ENCODE measurements at regions not wholly inside any gene's neighbourhood (a gene's known extent, or its start where the extent isn't known, plus 50 kb on each side); places are given as distances from the start of the nearest gene placed in this dataset.

DNA sequence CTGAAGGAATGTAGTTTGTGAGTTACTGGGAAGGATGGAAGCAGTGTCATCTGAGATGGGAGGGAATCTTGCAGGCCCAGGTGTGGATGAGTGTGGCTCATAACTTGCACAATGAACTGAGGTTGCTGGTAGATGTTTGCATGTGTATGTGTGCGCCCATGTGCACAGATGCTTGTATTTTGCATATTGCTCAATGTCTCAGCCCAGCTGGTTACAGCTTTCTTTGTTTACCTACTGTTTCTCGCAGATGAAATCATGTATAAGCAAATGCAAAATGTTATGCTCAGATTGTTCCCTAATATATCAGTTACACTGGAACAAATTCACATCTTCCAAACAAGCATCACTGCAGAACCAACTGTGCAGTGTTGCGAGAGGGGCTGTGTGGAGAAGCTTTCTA, 452.2 kb upstream of the EEF2KMT start:
- DNase-seq (ENCODE audit: low read depth in 2 of 2): no peak

DNA sequence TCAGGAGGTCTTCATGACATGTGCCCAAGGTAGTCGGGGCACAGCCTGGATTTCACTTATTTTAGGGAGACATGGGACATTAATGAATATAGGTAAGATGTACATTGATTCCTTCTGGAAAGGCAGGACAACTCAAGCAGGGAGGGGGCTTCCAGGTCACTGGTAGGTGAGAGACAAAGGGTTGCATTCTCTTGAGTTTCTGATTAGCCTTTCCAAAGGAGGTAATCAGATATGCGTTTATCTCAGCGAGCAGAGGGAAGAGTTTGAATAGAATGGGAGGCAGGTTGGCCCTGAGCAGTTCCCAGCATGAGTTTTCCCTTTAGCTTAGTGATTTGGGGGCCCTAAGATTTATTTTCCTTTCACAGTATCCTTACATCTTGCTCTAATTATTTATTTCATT, 443.8 kb upstream of the EEF2KMT start:
- DNase-seq (ENCODE audit: low read depth in 2 of 2): no peak

DNA sequence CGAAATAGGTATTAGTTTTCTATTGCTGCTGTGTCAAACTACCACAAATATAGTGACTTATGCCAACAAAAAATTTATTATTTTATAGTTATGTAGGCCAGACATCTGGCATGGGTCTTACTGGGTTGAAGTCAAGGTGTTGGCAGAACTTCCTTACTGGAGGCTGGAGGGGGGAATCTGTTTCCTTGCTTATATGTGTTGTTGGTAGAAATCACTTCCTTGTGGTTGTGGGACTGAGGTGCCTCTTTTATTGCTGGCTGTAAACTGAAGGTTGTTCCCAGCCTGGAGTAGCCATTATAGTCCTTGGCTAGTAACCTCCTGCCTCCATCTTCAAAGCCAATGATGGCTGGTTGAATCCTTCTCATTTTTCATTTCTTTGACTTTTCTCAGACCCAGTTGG, 439.8 kb upstream of the EEF2KMT start:
- DNase-seq (ENCODE audit: low read depth in 2 of 2): no peak

DNA sequence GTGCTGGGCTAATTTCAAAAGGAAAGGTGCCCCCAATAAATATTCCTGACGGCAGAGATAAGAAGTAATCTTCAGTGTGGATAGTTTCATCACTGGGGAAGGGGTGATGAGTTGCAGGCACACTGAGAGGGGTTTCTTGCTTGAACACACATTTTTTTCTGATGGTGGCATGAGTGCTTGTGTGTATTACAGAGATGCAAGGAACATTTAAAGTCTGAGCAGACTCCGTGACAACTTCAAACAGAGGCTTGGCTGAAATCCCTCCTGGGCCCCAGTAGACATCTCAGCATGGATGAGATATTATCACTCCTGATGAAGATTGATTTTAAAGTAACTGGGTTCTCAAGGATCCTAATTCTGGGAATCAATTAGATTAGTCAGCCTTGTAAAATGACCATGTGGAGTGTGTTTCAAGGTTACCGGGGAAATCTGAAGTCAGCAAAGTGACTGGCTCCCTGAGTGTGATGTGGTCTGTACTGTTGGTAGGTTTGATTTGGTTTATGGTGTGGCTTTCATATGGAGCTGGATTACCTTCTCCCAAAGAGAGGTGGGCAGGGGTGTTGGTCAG, 435.8 kb upstream of the EEF2KMT start:
- DNase-seq (ENCODE audit: low read depth in 2 of 2): no peak

DNA sequence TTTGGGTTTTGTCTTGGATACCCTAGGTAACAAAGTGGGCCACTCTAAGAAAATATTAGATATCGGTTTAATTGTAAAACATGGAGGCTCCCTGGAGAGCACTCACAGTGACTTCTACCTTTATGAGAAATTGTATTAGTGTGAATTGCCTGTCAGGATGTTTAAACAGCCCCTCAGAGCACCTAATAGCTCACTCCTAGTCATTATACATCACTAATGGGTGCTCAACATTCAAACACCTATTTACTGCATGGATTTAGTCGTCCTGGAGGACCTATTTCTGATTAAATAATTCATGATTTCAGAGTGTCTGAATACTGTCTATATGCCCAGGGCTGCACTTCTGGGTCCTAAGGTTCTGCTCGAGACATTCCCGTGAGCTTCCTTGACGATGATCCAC, 430.2 kb upstream of the EEF2KMT start:
- DNase-seq (ENCODE audit: low read depth in 2 of 2): no peak

DNA sequence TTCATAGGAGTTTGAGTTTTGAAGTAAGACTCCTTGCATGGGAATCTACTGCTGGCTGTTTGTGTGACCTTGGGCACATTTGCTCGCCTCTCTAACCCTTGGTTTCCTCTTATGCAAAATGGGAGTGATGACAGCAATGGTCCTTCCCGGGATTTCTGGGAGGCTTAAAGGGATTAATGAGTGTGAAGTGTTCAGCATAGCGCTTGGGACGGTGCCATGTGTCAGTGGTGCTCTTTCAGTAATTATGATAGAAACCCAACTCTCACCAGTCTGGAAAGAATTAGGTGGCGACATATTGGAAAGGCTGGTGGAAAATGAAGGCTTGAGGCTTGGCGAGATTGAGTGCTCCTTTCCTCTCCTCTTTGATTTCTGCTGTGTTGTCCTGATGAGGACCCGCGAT, 429.2 kb upstream of the EEF2KMT start:
- no peak for DNase-seq (ENCODE audit: low read depth in 2 of 2)

DNA sequence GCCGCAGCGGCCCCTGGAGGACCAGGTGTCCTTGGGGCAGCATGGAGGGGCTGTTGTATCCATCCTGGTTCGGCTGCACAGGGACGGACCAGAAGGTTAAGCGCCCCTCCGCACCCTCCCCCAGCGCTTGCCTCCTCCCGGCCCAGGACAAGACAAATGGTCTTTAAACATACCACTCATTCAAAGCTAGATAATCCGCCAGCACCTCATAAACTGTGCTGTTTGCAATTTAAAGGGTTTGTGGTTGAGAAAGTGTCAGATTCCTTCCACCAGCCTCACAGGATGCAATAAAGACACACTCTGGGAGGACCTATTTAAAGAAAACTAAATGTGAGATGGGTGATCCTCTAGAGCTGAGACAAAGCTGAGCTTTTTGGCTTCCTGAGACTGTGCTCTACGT, 426.2 kb upstream of the EEF2KMT start:
- DNase-seq (ENCODE audit: low read depth in 2 of 2): no peak

DNA sequence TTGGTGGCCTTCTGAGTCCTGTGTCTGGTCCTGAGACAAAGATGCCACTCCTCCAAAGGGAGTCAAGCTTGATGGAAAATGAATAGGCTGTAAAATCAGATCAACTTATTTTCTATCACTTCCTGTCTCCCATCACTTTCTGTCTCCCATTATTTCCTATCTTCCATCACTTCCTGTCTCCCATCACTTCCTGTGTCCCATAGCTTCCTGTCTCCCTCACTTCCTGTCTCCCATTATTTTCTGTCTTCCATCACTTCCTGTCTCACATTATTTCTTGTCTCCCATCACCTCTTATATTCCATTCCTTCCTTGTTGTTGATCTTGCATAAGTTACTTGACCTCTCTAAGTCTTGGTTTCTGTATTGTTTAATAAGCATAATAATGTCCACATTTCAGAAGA, 418.5 kb upstream of the EEF2KMT start:
- no peak for DNase-seq (ENCODE audit: low read depth in 2 of 2)

DNA sequence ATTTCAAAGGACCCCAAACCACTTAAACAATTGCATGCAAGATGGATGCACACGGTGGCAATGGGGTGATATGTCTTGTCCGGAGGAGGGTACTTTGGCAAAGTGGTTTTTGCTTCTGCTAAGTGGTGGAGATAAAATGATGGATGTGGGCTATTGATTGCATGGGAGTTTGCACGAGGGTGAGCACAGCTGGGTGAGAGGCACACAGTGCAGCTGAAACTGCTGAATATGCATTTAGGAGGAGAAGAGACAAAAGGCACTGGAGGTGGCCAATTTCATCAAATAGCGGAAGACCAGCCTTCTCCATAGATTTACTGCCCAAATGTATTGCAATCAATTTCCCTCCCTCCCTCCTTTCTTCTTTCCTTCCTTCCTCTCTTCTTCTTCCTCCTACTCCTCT, 414.4 kb upstream of the EEF2KMT start:
- no peak for DNase-seq (ENCODE audit: low read depth in 2 of 2)

DNA sequence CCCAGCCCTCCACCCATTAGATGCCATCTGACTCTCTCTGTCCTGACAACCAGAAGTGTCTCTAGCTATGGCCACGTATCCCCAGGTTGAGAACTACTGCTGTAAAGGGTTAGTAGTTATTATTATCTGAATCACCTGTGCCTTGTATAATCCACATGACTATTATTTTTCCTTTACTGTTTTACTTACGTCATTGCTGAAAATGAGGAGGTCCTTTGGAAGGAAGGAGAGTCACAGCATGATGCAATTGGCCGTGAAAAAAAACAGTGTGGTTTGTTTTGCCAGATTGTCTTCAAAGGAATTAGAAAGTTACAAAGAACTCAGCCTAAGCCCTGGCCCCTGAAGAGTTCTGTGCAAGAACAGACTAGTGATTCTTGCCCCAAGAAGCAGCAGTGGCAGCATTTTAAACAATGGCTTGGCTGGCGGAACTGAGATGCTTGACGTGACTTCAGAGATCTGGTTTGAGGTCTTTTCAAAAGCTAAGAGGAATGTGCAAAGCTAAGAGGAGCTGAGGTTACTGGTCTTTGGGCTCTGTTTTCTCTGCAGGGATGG, 413.3 kb upstream of the EEF2KMT start:
- DNase-seq (ENCODE audit: low read depth in 2 of 2): no peak

DNA sequence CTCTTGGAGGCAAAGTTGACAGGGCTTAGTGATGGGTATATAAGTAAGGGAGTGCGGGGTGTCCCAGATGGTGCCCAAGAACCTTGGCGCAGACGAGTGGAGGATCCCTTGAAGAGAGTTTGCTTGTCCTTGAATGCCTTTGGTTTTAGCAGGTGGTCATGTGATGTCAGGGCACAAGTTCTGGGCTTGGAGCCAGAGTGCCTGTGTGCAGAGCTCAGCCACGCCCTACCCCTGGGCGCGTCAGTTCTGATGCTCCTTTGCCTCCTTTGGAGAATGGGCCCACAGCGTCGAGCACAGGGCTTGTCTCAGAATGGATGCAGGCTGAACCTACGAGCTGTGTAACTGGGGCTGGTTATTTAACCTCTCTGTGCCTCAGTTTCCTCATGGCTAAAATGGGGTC, 412.2 kb upstream of the EEF2KMT start:
- DNase-seq (ENCODE audit: low read depth in 2 of 2): no peak

DNA sequence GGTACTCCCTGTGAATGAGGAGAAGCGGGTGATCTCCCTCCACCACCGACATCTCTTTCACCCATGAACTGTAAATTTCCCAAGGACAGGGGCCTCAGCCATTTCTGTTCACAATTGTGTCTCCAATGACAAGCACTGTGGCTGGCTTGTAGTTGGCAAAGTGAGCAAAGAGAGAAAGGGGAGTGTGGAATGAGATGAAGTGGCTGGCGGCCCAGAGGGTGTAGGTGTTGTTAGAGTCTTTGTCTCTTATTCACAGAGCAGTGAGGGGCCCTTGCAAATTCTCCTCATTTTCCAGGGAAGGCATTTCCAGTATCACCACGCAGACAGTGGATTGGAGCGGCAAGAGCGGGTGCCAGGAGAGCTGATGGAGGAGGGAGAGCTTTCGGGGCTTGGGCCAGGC, 411.7 kb upstream of the EEF2KMT start:
- DNase-seq (ENCODE audit: low read depth in 2 of 2): no peak

DNA sequence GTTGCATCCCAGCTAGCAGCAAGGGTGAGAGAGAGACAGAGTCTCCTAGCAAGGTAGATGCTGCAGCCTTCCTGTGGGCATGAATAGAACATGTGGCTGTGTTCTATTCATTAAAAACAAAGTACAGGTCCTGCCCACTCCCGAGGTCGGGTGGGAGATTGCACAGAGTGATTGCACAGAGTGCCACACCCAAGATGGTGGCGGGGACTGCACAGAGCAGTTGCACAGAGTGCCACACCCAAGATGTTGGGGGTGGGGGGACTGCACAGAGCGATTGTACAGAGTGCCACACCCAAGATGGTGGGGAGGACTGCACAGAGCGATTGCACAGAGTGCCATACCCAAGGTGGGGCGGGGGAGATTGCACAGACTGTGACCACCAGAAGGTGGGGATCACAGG, 410.8 kb upstream of the EEF2KMT start:
- DNase-seq (ENCODE audit: low read depth in 2 of 2): no peak

DNA sequence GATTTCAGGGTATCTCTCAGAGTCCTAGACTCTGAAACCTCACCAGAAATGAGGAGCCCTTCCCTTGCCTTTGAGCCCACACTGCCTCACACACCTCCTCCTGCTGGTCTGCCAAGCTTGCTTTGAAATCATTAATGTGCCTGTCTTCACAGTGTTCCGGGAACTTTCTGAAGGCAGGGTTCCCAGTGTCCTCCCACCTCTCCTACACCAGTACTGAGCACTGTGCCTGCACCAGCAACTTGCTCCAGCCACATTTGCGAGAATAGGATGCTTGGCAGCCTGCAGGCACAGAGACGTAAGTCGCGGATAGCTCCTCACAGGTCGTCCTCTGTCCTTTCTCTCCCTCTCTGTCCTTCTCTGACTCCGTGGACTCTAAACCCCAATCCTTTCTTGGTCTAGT, 408.4 kb upstream of the EEF2KMT start:
- DNase-seq (ENCODE audit: low read depth in 2 of 2): no peak

DNA sequence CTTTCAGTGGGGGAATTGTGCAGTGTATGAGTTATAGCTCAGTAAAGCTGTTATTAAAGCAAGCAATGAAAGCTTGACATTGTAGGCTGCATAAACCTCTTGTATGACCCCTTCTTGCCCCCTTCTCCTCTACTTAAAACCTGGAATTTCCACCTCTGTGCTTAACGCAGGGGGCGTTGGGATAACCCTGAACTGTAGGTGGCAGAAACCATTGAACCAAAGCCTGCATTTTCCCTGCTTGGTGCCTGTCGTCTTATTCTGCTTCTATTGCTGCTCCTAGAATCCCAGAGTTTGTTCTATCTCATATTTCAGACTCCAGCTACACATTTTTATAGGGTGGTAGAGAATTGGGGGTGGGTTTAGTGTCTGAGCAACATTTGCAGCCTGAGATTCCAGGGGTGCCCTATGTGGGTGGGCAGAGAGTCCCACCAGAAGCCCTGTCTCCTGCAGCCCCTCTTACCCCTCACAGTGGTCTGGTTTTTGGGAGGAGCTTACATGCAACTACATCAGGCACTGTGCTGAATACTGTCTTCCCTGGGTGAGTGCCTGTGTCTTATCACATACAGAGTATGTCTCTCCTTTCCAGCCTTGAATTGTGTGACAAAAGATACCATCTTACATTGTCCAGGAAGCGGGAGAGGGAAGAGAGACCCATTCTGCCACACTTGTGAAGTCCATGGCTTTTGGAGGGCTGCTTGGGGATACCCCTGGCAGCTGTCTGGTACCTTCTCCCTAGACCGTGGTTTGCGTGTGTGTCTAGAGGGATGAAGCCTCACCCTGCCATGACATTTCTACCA, 407.7 kb upstream of the EEF2KMT start:
- DNase-seq (ENCODE audit: low read depth in 2 of 2): no peak

DNA sequence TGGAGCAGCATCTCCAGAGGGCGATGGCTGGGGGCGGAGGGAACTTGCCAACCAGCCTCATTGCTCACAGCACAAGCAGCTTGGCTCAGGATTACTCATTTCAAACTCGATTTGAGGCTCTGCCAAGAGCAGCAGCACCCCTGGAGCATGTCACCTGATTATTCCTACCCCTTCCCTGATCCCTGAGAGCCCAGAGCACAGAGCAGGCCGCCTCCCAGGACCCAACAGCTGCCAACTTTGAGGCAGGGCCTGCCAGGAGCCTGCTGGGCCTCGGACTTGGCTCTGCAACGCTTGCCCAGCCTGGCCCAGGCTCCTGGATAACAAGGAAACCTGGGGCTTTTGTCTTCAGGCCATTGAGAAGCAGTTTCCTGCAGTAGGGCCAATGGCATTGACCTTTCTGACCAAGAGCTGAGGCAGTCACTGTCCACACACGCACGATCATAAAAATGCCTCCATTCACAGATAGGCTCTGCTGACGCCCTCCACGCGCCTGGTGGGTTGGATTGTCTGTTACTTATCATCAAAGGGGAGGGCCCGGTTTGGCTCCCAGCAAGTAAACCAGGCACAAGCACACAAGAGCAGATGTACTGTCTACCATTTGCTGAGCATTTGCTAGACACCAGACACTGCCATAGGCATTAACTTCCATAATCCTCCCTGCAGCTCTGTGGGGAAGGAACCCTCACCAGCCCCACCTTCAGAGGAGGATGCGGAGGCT, 406.6 kb upstream of the EEF2KMT start:
- no peak for DNase-seq (ENCODE audit: low read depth in 2 of 2)

DNA sequence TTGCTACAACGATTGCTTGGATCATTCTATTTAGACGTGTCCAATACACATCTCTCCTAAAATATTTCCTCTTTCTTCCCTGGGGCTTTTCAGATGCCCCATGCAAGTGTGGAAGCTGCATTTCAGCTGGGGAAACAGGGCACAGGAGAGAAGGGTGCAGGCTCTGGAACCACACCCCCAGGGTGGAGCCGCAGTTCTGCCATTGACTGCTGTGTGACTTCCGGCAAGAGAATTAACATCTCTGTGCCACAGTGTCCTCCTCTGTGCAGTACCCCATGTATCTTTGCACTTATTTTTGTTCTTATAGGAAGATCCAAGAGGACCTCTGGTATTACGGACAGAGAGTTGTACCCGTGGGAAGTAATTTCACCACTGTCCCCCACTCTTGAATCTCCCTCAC, 405.3 kb upstream of the EEF2KMT start:
- no peak for DNase-seq (ENCODE audit: low read depth in 2 of 2)

DNA sequence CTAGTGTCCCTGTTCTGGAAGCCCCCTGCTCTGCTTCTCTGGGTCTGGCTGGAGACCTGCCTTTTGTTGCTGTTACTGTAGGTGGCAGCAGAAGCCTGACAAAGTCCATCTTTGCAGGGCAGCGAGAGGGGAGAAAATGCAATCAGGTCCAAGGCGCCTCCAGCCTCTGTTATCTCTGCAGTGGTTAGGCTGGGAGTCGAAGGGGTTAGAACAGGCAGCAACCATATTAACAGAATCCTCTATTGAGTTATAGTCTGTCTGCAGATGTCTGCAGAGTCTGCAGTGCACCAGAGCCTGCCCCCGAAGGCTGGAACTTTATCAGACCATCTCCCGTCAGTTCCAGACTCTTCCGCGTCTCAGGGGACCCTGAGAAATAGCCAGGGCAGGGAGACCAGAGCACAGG, 404.9 kb upstream of the EEF2KMT start:
- DNase-seq (ENCODE audit: low read depth in 2 of 2): no peak

DNA sequence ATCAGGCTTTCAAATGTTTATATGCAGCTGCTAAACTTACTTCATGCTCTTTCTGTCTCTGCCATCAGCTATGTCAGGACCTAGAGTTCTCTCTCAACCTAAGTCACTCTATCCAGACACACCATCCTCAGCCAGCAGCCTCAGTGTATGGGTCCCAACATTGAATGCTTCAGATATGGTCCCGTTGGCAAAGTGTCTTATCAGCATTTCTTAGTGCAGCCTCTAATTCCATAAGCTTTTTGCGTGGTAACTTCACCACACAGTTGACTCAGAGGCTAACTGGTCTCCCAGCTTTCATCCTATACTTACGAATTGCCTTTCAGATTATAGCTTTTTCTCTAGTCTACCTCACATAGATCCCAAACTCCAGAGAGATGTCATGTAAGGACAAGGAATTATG, 402.9 kb upstream of the EEF2KMT start:
- no peak for DNase-seq (ENCODE audit: low read depth in 2 of 2)

DNA sequence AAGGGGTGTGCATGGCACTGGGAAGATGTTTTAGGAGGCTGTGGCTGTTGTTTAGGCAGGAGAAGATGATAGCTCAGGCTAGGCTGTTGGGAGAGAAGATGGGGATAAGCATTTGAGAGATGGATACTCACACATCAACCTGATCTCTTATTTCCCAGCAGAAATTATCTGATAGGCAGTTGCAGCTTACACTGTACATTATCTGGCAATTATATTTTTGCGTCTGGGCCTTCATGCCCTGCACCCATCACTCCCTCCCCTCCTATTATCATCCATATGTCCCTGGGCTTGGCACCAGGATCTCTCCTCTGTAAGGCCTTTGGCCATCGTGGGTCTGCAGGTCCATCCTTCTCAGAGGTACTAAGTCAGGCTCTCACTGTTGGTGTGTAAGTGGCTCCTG, 401.0 kb upstream of the EEF2KMT start:
- no peak for DNase-seq (ENCODE audit: low read depth in 2 of 2)

DNA sequence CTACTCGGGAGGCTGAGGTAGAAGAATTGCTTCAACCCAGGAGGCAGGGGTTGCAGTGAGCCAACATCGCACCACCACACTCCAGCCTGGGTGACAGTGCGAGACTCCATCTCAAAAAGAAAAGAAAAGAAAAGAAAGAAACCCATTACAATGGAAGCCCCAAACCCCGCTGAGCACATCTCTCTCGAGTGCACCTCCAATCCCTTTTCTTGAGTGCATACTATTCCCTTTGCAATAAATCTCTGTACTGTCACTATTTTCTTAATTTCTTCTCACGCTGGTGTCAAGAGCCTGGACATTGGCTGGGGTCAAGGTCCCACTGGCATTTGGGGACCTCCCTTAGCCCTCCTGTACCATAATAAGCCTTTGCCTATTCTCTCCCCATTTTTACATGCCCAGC, 398.4 kb upstream of the EEF2KMT start:
- no peak for DNase-seq (ENCODE audit: low read depth in 2 of 2)

DNA sequence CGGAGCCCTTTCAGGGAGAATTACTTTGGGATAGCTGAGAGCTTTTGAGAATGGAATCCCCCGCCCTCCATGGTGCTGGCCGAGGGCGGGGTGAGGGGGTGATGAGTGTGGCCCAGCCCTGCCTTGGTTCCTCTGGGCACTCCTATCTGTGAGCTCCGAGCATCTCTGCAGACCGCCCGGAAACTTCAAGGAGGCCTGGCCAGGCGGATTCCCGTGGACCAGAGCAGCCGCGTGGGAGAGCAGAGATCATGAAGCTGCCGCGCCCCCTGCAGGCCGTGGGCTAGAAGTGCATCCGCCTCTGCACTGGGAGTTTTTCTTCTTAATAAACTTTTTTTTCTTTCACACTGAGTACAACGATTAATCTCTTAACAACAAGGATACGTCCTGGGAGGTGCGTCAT, 392.9 kb upstream of the EEF2KMT start:
- no peak for DNase-seq (ENCODE audit: low read depth in 2 of 2)

DNA sequence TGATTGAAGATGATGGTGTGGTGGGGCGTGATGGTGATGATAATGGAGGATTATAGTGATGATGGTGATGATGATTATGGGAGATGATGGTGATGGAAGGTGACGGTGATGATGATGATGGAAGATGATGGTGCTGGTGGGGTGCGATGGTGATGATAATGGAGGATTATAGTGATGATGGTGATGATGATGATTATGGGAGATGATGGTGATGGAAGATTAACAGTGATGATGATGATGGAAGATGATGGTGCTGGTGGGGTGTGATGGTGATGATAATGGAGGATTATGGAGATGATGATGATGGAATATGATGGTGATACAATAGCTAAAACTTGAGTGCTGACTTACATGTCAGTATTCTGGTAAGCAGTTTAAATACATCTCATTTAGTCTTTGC, 391.0 kb upstream of the EEF2KMT start:
- DNase-seq (ENCODE audit: low read depth in 2 of 2): no peak

Measured in stimulated activated CD8-positive, alpha-beta memory T cell treated with anti-CD3 and anti-CD28 coated beads, Interleukin-15, amount 100 ng/mL, for 4 hours (primary cell).